ENCODE measurements at regions not wholly inside any gene's neighbourhood (a gene's known extent, or its start where the extent isn't known, plus 50 kb on each side); places are given as distances from the start of the nearest gene placed in this dataset.

DNA sequence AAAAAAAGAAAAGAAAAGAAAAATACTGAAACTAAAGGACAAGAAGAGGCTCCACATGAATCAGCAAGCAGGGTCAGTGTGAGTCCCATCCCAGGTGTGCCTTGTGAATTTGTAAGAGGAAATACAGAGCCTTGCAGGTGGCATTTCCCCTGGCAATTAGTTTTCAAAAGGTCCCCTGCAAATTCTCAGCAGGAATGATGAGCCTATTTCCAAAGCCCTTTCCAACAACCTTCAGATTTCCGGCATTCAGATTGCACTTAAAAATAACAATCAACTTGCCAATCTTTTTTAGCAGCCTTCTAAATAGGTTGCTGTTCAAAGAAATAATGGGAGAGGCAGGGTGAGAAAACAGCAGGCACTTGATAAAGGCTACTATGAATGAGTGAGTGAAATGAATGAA, 66.4 kb upstream of the OR13H1 start:
- TF ChIP-seq CTCF (IDR thresholded peaks at IDR 0.05): no peak

Data from LNCAP (cell line).